GM12892 (cell line): ENCODE measurements at regions not wholly inside any gene's neighbourhood (a gene's known extent, or its start where the extent isn't known, plus 50 kb on each side); places are given as distances from the start of the nearest gene placed in this dataset.

Experiments used
- DNase-seq: peaks from one replicate; pipeline ENCODE4 v3.0.0; 2011; ENCODE audit not compliant: insufficient read length
- FAIRE-seq: peaks from 2 replicates; lab custom pipeline; 2011; peaks lifted over from hg19 to GRCh38; lab: Jason Lieb, UNC
- POLR2A ChIP-seq: IDR thresholded peaks from 2 replicates; pipeline ENCODE4 v1.6.1; 2011; ENCODE audit warnings: low read depth, low read length, control low read depth
- POLR2AphosphoS5 ChIP-seq: IDR thresholded peaks from 2 replicates; pipeline ENCODE4 v1.6.1; 2011; ENCODE audit warnings: low read depth, low read length, control low read depth
- TAF1 ChIP-seq: IDR thresholded peaks from 2 replicates; pipeline ENCODE4 v1.6.1; 2011; ENCODE audit warnings: low read depth, mild to moderate bottlenecking, control low read depth, low read length, borderline replicate concordance

DNA sequence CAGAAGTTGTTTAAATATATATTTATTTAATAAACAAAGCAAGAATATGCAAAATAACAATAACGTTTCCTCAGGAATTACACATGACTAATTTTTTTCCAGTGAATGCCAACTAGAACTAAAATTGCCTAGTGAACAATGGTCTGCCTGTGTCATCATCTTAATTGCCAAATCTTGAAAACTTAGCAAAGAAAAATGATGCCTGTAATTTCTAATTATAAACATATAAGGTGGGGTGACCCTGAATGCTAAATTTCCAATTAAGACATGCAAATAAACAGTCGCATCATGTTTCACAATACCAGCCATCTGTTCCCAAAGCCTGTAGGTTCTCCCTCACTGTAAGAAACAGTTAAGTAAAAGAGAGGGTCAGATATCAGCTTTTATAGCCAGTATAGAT is 67.6 kb upstream of the PLCL2 start:
- FAIRE-seq, result no peak
- no peak for DNase-seq
- TF ChIP-seq TAF1 (no peak), POLR2A (no peak), POLR2AphosphoS5 (no peak)

DNA sequence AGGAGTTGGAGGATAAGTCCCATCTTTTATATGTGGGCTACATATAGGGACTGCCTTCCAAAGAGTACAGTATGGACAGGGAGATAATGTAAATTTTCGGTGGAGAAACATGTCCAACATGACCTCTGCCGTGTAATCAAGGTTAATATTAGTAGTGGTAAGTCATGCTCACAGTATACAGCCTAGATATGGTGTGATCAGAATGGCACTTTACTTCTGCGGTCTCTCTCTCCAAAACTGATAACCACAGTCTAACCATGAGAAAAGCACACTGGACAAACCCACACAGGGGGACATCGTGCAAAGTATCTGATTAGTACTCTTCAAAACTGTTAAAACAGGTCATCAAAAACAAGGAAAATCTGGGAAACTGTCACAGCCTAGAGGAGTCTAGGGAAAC is 66.6 kb upstream of the PLCL2 start:
- TF ChIP-seq TAF1 (no peak), POLR2AphosphoS5 (no peak), POLR2A (no peak)
- FAIRE-seq (no peak), DNase-seq (no peak)

- FAIRE-seq (no peak), DNase-seq (no peak)
- TF ChIP-seq POLR2A, result no peak
- no peak for TF ChIP-seq POLR2AphosphoS5
- TF ChIP-seq TAF1, result no peak
Measured at GRCh38 chr3:16818945-16819344, 65.8 kb upstream of the PLCL2 start.

DNA sequence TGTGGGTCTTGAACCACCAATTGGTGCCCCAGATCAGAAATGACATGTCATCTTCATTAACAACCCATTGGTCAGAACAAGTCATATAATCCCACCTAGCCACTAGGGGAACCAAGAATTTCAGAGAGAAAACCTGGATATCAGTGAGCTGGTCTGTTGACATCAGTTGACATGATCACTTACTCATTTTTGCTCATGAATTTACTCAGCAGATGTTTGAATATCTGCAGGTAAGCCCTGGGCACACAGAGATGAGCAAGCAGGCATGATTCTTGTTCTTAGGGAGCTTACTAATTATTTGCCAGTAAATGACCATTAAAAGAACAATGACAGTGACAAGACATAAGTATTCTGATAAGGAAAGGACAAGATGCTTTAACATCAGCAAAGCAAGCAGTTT is 64.3 kb upstream of the PLCL2 start:
- DNase-seq (no peak), FAIRE-seq (peak; percentile 72)
- TF ChIP-seq POLR2A (no peak), POLR2AphosphoS5 (no peak), TAF1 (no peak)

- no peak for TF ChIP-seq TAF1
- TF ChIP-seq POLR2A, result no peak
- no peak for TF ChIP-seq POLR2AphosphoS5
- FAIRE-seq (no peak), DNase-seq (no peak)
Measured at GRCh38 chr3:16821053-16821452, 63.7 kb upstream of the PLCL2 start.

DNA sequence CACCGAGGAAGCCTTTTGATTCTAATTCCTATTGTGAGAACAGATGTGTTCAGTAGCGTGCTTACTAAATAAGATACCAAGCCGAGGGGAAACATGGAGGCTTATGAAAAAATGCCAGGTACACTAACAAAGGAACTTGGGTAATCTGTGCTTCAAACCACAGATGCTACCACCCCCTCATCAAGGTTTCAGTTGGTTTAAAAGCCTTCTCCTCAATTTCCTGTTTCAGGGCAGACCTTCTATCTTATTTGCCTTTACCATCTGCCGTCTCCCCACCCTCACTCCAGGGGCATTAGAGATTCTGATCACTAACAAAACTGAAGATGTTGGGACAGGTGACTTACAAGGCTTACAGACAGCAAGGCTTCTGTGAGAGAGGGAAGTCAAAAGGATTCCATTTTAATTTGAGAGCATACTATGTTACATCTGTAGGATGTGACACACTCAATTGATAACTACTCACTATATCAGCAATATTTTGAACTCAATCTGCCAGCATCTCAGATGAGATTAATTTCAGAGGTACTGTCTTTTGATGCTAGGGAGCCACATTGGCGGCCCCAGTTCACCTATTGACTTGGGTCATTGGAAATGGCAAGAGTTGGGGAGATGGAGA is 60.6 kb upstream of the PLCL2 start:
- no peak for DNase-seq
- FAIRE-seq, result peak; percentile 63
- TF ChIP-seq POLR2AphosphoS5 (no peak), POLR2A (no peak), TAF1 (no peak)

DNA sequence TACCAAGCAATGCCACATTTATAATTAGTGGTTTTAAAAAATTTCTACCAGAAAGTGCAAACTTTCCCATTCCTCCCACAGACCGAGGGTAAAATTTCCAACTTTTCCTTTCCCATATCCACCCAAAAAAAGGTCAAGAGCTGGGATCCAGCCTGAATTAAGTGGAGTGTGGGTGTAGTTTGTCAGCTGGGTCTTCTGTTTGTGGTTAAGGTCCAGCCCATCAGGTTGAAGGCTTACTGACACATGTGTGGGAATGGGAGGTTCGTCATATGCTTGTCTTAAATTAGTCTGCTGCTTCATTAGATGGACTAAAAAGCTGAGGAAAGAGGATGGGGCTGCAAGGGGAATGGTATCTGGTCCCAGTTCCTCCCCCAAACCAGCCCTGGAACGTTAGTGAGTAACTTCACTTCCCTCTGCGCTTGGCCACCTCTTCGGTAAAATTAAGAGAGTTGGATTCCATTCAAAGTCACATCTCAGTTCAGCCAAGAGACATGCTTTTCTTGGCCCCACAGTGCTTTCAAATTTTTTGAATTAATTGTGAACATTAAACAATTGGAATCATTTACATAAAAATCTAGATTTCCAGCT is 59.0 kb upstream of the PLCL2 start:
- no peak for DNase-seq
- TF ChIP-seq TAF1, result no peak
- no peak for FAIRE-seq

DNA sequence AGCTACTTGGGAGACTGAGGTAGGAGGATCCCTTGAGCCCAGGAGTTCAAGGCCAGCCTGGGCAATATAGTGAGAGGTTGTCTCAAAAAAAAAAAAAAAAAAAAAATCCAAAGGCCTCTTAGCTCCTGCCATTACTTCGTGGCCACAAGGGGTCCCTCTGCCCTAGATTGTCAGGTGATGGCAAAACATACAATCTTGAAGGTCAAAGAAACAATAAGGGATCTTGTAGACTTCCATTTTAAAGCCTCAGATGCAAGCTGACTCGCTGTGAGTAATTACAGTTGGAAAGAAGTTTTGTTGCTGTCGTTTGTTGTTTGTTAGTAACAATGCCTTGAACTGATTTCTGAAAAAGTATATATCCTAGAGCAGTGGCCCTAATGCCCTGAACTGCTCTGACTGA is 55.9 kb upstream of the PLCL2 start:
- TF ChIP-seq TAF1 (no peak), POLR2AphosphoS5 (no peak), POLR2A (no peak)
- FAIRE-seq (peak; percentile 5), DNase-seq (no peak)

DNA sequence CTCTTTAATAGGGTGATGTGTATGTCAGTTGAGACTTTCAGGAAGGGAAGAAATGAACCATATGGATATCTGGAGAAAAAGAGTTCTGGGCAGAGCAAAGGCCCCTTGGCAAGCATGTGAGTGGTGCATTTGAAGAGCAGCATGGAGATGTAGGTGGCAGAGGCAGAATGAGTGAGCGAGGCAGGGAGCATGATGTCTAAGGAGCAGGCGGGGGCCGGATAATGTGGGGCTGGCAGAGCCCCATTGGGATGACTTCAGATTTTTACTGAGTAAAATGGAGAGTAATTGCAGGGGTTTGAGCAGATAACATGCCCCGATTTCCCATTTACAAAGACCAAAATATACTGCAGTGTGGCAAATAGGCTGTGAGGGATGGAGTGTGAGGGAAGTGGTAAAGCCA is 52.9 kb upstream of the PLCL2 start:
- FAIRE-seq (no peak), DNase-seq (no peak)
- TF ChIP-seq POLR2A (no peak), TAF1 (no peak), POLR2AphosphoS5 (no peak)

DNA sequence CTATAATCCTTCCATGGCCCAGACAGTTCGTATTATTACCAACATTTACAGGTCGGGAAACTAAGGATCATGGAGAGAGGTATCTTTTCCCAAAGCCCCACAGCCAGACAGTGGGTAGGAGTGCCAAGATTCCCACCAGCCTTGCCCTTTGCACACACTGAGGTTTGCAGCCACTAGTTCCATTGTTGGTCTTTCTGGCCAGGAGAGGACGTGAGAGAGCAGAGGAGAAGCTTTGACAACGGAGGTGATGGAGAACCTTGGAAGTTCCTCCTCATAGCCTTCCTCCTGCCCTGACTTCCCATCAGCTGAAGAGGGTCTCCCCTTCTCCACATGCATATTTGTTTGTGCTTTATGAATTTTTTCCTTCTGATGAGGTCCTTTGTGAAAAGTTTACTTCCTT is 50.5 kb upstream of the PLCL2 start:
- FAIRE-seq (no peak), DNase-seq (no peak)
- TF ChIP-seq POLR2A (no peak), TAF1 (no peak), POLR2AphosphoS5 (no peak)

DNA sequence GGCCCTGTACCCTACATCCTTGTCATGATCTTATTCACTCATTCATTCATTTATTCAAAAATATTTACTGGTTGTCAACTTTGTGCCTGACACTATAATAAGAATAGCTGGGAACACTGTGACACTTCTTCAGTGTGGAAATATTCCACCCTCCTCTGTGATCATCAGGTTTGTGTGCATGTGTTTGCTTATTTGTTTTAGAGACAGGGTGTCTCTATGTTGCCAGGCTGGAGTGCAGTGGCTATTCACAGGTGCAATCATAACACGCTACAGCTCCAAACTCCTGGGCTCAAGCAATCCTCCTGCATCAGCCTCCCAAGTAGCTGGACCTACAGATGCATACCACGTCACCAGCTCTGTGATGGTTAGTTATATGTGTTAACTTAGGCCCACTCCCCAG is 50.0 kb upstream of the PLCL2 start:
- TF ChIP-seq POLR2AphosphoS5, result no peak
- TF ChIP-seq TAF1, result no peak
- TF ChIP-seq POLR2A, result no peak
- FAIRE-seq (no peak), DNase-seq (no peak)
